NCI-H82 treated with DMSO at 0.1 percent for 48 hours (cell line): ENCODE measurements at regions not wholly inside any gene's neighbourhood (a gene's known extent, or its start where the extent isn't known, plus 50 kb on each side); places are given as distances from the start of the nearest gene placed in this dataset.
"Not testable (repeated sequence)": the region's sequence is repeated elsewhere in the genome, so short reads cannot be mapped to it uniquely, and the experiment has no call there.

Source experiments
- DNase-seq: peaks from one replicate; lab custom pipeline; 2025; ENCODE audit not compliant: unreplicated experiment; lab: John Stamatoyannopoulos, UW

- DNase-seq = no peak
These were observed 185.5 kb upstream of the KCNMB2 start for GRCh38 chr3:178350763-178351162.

DNA sequence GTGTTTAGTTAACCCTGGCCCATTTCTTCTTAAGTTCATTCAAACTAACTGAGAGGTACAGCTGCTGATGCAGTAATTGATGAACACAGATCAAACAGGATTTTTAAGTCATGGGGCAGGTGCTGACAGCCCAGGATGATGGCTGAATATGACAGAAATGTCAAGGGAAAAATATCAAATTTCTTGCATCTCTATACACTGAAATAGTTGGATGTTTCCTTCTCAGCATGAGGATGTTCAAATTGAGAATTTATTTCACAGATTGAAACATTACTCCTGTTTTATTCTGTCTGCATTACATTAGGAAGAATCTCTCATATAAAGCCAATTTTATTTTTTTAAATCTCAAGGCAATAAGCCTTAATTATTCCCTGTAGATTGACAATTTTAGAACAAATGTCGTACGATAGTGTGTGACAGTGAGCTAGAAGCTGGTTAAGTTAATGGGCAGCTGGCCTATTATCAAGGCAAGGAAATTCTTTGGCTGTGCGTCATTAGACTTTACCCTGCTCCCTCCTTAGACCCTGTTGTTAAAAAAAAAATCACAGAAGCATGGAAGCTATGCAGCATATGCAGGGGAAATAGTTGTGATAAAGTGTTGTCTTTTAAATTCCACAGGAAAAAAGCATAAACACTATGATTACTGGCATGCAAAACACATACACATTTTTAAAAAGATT is 183.8 kb upstream of the KCNMB2 start:
- no peak for DNase-seq

GRCh38 chr3:178353006-178353694 is 183.1 kb upstream of the KCNMB2 start:
- no peak for DNase-seq

GRCh38 chr3:178359728-178360127 is 176.5 kb upstream of the KCNMB2 start:
- DNase-seq = no peak

DNA sequence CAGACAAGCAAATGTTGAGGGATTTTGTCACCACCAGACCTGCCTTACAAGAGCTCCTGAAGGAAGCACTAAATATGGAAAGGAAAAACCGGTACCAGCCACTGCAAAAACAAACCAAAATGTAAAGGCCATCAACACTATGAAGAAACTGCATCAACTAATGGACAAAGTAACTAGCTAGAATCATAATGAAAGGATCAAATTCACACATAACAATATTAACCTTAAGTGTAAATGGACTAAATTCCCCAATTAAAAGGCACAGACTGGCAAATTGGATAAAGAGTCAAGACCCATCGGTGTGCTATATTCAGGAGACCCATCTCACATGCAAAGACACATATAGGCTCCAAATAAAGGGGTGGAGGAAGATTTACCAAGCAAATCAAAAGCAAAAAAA is 173.2 kb upstream of the KCNMB2 start:
- DNase-seq = not testable (repeated sequence)

GRCh38 chr3:178367817-178368617 is 168.2 kb upstream of the KCNMB2 start:
- DNase-seq = no peak

DNA sequence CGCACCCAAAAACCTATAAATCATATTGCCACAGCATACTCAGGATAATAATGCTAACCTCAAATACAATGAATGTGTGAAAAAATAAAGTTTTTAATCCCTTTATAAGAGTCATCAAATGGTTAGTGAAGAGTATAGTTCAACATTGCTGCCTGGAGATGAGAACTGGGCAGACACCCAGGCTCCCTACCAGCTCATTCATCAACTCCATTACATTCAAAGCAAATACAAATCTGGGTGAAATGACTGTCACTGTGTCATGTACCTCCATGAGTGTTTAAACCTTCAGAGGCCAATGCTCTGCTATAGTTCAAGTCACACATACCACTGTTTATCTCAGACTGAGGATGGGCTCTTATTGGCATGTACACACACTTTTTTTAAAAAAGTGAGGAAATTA is 167.2 kb upstream of the KCNMB2 start:
- no peak for DNase-seq

GRCh38 chr3:178369811-178370210 is 166.4 kb upstream of the KCNMB2 start:
- no peak for DNase-seq

DNA sequence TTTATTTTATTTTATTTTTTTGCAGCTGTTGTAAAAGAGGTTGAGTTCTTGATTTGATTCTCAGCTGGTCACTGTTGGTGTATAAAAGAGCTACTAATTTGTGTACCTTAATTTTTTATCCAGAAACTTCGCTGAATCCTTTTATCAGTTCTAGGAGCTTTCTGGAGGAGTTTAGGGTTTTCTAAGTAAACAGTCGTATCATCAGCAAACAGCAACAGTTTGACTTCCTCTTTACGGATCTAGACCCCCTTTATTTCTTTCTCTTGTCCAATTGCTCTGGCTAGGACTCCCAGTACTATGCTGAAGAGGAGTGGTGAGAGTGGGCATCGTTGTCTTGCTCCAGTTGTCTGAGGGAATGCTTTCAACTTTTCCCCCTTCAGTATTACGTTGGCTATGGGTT is 165.8 kb upstream of the KCNMB2 start:
- DNase-seq = no peak

GRCh38 chr3:178381555-178381954 is 154.7 kb upstream of the KCNMB2 start:
- no peak for DNase-seq

DNA sequence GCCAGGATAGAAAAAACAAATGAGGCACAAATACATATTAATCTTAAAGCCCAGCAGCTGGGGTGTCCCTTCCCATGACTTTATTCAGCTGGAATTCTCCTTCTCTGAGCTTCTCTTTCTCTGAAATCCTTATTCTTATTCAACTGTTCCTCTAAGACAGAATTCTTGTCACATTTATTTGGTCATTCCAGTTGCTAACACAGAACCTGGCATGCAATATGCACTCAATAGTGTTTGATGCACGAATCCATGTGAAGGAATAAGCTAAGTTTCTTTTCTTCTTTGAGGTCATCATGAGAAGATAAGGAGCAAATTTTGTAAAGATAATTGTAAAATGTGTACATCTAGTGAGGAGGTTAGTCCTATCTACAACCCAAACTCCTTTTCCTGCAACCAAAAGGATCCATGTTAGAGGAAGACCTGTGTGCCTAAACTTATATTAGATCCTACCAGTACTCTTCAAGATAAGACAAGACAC is 154.2 kb upstream of the KCNMB2 start:
- no peak for DNase-seq

DNA sequence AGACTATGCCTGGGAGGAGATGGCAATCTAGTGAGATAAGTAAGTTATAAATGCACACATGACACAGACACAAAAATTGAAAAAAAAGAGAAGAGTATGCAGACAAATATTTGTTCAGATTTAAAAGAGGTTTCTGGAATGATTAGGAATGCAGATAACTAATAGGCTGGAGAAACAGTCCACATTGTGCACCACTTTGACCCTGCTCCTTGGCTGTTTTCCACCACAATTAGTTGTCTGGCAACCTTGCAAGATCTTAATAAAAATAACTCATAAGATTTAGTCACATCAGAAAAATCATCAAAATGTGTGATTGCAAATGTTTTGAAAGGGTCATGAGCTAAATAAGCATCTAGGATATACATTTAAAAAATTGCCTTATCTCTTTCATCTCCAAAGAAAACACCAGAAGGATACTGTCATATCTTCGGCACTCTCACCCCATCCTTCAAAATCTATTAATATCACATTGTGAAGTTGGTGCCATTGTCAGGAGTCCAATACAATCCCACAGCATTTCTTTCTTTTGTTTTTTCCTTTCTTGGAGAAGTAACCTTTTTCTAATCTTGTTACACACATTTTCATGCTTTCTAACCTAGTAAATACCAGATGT is 153.7 kb upstream of the KCNMB2 start:
- no peak for DNase-seq

- DNase-seq = no peak
These were observed 151.7 kb upstream of the KCNMB2 start for GRCh38 chr3:178384321-178385230.

- peak; percentile 64 for DNase-seq
These were observed 150.8 kb upstream of the KCNMB2 start for GRCh38 chr3:178385280-178385952.

DNA sequence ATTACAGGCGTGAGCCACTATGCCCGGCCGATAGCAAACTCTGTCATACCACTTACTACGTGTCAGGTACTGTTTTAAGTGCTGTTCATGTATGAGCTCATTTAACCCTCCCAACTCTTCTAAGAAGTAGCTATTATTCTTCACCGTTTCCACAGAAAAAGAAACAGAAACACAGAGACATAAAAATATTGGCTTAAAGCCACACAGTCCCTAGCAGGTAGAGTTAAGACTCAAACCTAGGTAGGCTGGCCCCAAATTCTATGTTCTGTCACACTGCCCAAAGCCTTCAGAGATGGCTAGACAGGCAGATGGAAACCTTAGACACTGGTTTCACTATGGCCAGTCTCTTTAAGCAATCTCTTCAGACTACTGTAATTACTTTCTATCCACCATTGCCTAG is 149.8 kb upstream of the KCNMB2 start:
- no peak for DNase-seq

GRCh38 chr3:178386880-178387279 is 149.4 kb upstream of the KCNMB2 start:
- DNase-seq = no peak

GRCh38 chr3:178388473-178388872 is 147.8 kb upstream of the KCNMB2 start:
- no peak for DNase-seq

DNA sequence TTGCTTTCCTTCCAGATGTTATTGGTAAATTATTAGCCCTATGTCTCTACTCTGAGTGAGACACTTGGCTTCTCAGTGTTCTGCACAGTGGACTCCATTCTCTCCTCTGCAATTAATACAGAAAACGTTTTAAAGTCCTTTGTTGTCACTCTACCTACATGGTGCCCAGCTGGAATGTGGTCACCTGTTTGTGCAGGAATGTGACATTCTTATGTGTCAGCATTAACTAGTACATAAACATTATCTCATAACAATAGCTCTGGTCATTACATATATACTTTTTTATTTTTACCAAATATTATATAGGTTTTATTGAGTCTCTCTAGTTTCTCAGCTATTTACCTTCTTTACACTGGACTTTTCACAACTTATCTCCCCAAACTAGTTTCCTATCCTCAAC is 147.0 kb upstream of the KCNMB2 start:
- DNase-seq = no peak

- no peak for DNase-seq
These were observed 143.7 kb upstream of the KCNMB2 start for GRCh38 chr3:178392511-178392926.

DNA sequence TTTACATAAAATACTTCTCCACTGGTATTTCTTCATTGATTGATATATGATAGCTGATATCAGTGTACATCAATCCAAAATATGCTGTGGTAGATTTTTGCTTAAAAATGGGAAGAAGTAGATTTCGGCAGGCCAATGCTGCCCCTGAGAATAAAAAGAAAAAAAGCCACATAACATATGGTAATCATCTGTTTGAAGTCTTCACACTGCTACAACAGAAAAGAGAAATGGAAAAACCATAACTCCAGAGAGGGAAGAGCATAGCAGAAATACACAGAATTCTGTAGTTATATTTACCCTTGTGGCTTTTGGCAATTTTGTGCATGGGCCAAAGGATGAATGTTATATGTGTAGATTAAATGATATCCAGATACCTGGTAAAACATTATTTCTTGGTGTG is 143.1 kb upstream of the KCNMB2 start:
- no peak for DNase-seq
